H1 (cell line): ENCODE measurements at regions not wholly inside any gene's neighbourhood (a gene's known extent, or its start where the extent isn't known, plus 50 kb on each side); places are given as distances from the start of the nearest gene placed in this dataset.

Experiments used
- EP300 ChIP-seq, 2 experiments: IDR thresholded peaks; 1 replicate in 1 of 2; 2 replicates in 1 of 2; pipeline ENCODE4 v1.6.1; 2011 to 2012; ENCODE audit warnings: low read depth in 2 of 2, low read length in 2 of 2, mild to moderate bottlenecking in 2 of 2, borderline replicate concordance in 1 of 2, inconsistent platforms in 1 of 2, moderate library complexity in 1 of 2
- GTF2F1 ChIP-seq: IDR thresholded peaks from 2 replicates; pipeline ENCODE4 v1.6.1; 2012; ENCODE audit warnings: low read depth, low read length, improper control_type of control experiment, borderline replicate concordance
- NANOG ChIP-seq: IDR thresholded peaks from 2 replicates; pipeline ENCODE4 v1.6.1; 2011; ENCODE audit warnings: low read length, low read depth, mild to moderate bottlenecking, inconsistent platforms; ENCODE audit not compliant: insufficient read depth, poor library complexity, severe bottlenecking
- TEAD4 ChIP-seq: IDR thresholded peaks from 2 replicates; pipeline ENCODE4 v1.6.1; 2012; ENCODE audit warnings: low read depth, low read length, inconsistent platforms, mixed read lengths
- ZNF274 ChIP-seq: IDR thresholded peaks from 2 replicates; pipeline ENCODE4 v1.7.0; 2012; ENCODE audit warnings: low read length, borderline replicate concordance; ENCODE audit errors: extremely low read depth

- TF ChIP-seq EP300 (IDR thresholded peaks at IDR 0.05; ENCODE audit: borderline replicate concordance in 1 of 2, low read depth in 2 of 2, low read length in 2 of 2) (no peak), ZNF274 (no peak), GTF2F1 (no peak), TEAD4 (no peak), NANOG (no peak)
Observed at GRCh38 chr13:84655677-84656076, 773.4 kb upstream of the SLITRK1 start.
